OCI-LY1 (cell line): ENCODE measurements at regions not wholly inside any gene's neighbourhood (a gene's known extent, or its start where the extent isn't known, plus 50 kb on each side); places are given as distances from the start of the nearest gene placed in this dataset.

ENCODE experiments used
- EZH2 ChIP-seq: fragments of 200-600 bp; sonication (generic), shearing (Covaris generic); IDR thresholded peaks from 2 replicates; pipeline ENCODE4 v1.8.0; 2017; ENCODE audit warnings: borderline replicate concordance, mixed run types, mild to moderate bottlenecking, antibody characterized with exemption, low read length, moderate library complexity, mixed read lengths
- TF ChIP-seq, protein P1 (sequence below): fragments of 200-600 bp; sonication (generic), shearing (Covaris generic); IDR thresholded peaks from 2 replicates; pipeline ENCODE4 v1.5.1; 2017; ENCODE audit warnings: mild to moderate bottlenecking, antibody characterized with exemption, low read length, moderate library complexity, mixed read lengths

DNA sequence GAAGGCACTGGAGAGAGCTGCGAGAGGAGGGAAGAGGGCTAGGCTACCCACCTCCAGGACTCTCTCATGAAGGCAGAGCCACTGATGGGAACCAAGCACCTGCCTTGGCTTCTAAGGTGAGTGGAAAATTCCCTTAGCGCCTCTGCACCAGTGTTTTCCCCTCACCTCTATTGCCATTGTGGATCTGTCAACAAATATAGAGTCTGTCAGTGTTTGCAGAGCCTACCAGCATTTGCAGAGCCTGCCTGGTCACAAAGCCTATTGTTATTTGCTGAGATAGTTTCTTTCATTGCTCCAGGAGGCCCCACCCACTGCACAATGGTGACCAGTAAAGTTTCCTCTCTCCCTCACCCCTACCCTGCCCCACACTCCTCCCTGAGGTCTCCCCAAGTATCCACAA, 141.9 kb downstream of the MRPL14 start:
- TF ChIP-seq, protein P1, sequence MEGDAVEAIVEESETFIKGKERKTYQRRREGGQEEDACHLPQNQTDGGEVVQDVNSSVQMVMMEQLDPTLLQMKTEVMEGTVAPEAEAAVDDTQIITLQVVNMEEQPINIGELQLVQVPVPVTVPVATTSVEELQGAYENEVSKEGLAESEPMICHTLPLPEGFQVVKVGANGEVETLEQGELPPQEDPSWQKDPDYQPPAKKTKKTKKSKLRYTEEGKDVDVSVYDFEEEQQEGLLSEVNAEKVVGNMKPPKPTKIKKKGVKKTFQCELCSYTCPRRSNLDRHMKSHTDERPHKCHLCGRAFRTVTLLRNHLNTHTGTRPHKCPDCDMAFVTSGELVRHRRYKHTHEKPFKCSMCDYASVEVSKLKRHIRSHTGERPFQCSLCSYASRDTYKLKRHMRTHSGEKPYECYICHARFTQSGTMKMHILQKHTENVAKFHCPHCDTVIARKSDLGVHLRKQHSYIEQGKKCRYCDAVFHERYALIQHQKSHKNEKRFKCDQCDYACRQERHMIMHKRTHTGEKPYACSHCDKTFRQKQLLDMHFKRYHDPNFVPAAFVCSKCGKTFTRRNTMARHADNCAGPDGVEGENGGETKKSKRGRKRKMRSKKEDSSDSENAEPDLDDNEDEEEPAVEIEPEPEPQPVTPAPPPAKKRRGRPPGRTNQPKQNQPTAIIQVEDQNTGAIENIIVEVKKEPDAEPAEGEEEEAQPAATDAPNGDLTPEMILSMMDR: no peak
- no peak for TF ChIP-seq EZH2
